Parathyroid adenoma (tissue), 2 donors: ENCODE measurements at regions not wholly inside any gene's neighbourhood (a gene's known extent, or its start where the extent isn't known, plus 50 kb on each side); places are given as distances from the start of the nearest gene placed in this dataset.

ENCODE experiments used
- H2AFZ ChIP-seq: fragments of 300-600 bp; sonication (generic); one replicate; pipeline ENCODE4 v1.7.0; 2017; ENCODE audit warnings: antibody characterized with exemption, mild to moderate bottlenecking
- H3K27ac ChIP-seq: fragments of 300-600 bp; sonication (generic); one replicate; pipeline ENCODE4 v1.7.0; 2017
- H3K27me3 ChIP-seq: fragments of 300-600 bp; sonication (generic); one replicate; pipeline ENCODE4 v1.7.0; 2017; ENCODE audit warnings: low read length; ENCODE audit not compliant: control insufficient read depth, insufficient read depth
- H3K36me3 ChIP-seq: fragments of 300-600 bp; sonication (generic); one replicate; pipeline ENCODE4 v1.7.0; 2017; ENCODE audit warnings: low read length; ENCODE audit not compliant: control insufficient read depth, insufficient read depth
- H3K4me1 ChIP-seq: fragments of 300-600 bp; sonication (generic); one replicate; pipeline ENCODE4 v1.7.0; 2017; ENCODE audit warnings: control low read depth
- H3K4me2 ChIP-seq: fragments of 300-600 bp; sonication (generic); one replicate; pipeline ENCODE4 v1.7.0; 2017; ENCODE audit warnings: low read length
- H3K4me3 ChIP-seq: fragments of 300-600 bp; sonication (generic); one replicate; pipeline ENCODE4 v1.7.0; 2017; ENCODE audit warnings: low read depth, low read length
- H3K79me2 ChIP-seq: fragments of 300-600 bp; sonication (generic); one replicate; pipeline ENCODE4 v1.7.0; 2017; ENCODE audit warnings: control low read depth
- H3K9ac ChIP-seq: fragments of 300-600 bp; sonication (generic); one replicate; pipeline ENCODE4 v1.7.0; 2017; ENCODE audit warnings: mild to moderate bottlenecking
- H3K9me3 ChIP-seq: fragments of 300-600 bp; sonication (generic); one replicate; pipeline ENCODE4 v1.7.0; 2017; ENCODE audit warnings: low read length; ENCODE audit not compliant: control insufficient read depth
- CTCF ChIP-seq: fragments of 300-600 bp; sonication (generic); IDR thresholded peaks from one replicate; pipeline ENCODE4 v1.7.0; 2017; ENCODE audit warnings: antibody characterized with exemption, mild to moderate bottlenecking
- donor health status: primary hyperparathyroidism.

- no peak overlapping the region for H3K4me2 ChIP-seq
- H3K4me1 ChIP-seq, result no peaks in the 10 kb centered on the region
- H3K9ac ChIP-seq, result no peak overlapping the region
- no peaks in the 10 kb centered on the region for H3K79me2 ChIP-seq
- H3K9me3 ChIP-seq, result no peaks in the 10 kb centered on the region
- no peaks in the 10 kb centered on the region for H3K36me3 ChIP-seq
- no peak for TF ChIP-seq CTCF
- no peak overlapping the region for H3K27ac ChIP-seq
- H3K27me3 ChIP-seq, result no peaks in the 10 kb centered on the region
- no peak overlapping the region for H2AFZ ChIP-seq
- H3K4me3 ChIP-seq, result no peak overlapping the region
These were observed 223.3 kb upstream of the TCERG1L start for GRCh38 chr10:131534836-131535235.

- Histone ChIP-seq H3K4me1 (no peaks in the 10 kb centered on the region), H3K36me3 (no peaks in the 10 kb centered on the region), H3K79me2 (no peaks in the 10 kb centered on the region), H3K9ac (no peak overlapping the region), H3K27ac (no peak overlapping the region), H2AFZ (no peak overlapping the region), H3K4me3 (no peak overlapping the region), H3K4me2 (no peak overlapping the region), H3K9me3 (no peaks in the 10 kb centered on the region), H3K27me3 (no peaks in the 10 kb centered on the region)
- no peak for TF ChIP-seq CTCF
These were observed 225.2 kb upstream of the TCERG1L start for GRCh38 chr10:131536676-131537075.

- Histone ChIP-seq H3K4me3 (no peak overlapping the region), H3K36me3 (no peaks in the 10 kb centered on the region), H3K4me1 (no peaks in the 10 kb centered on the region), H3K4me2 (no peak overlapping the region), H2AFZ (no peak overlapping the region), H3K27me3 (no peaks in the 10 kb centered on the region), H3K79me2 (no peaks in the 10 kb centered on the region), H3K27ac (no peak overlapping the region), H3K9ac (no peak overlapping the region), H3K9me3 (no peaks in the 10 kb centered on the region)
- TF ChIP-seq CTCF, result no peak
These were observed 225.8 kb upstream of the TCERG1L start for GRCh38 chr10:131537281-131537680.

GRCh38 chr10:131544495-131544894, 233.0 kb upstream of the TCERG1L start:
- Histone ChIP-seq H3K27me3 (no peaks in the 10 kb centered on the region), H3K4me2 (no peak overlapping the region)

More at GRCh38 chr10:131544495-131544894, 233.0 kb upstream of the TCERG1L start:
- Histone ChIP-seq H3K9me3 (no peaks in the 10 kb centered on the region), H3K36me3 (no peaks in the 10 kb centered on the region), H3K4me1 (no peaks in the 10 kb centered on the region), H3K79me2 (no peaks in the 10 kb centered on the region), H2AFZ (no peak overlapping the region), H3K4me3 (no peak overlapping the region), H3K27ac (no peak overlapping the region), H3K9ac (no peak overlapping the region)
- no peak for TF ChIP-seq CTCF
